GM10266 (cell line): ENCODE measurements at regions not wholly inside any gene's neighbourhood (a gene's known extent, or its start where the extent isn't known, plus 50 kb on each side); places are given as distances from the start of the nearest gene placed in this dataset.
"Not testable (repeated sequence)": the region's sequence is repeated elsewhere in the genome, so short reads cannot be mapped to it uniquely, and the experiment has no call there.

Source experiments
- DNase-seq: peaks from one replicate; pipeline ENCODE4 v3.0.0; 2012; ENCODE audit errors: extremely low spot score
- CTCF ChIP-seq: IDR thresholded peaks from 2 replicates; pipeline ENCODE4 v1.5.1; 2012; ENCODE audit warnings: mild to moderate bottlenecking, low read depth; ENCODE audit not compliant: control insufficient read depth, insufficient read depth; ENCODE audit errors: missing control alignments

GRCh38 chr14:51597261-51598001 is 54.3 kb upstream of the FRMD6 start:
- no peak for DNase-seq
- no peak for TF ChIP-seq CTCF

- DNase-seq: not testable (repeated sequence)
Measured at GRCh38 chr14:51598924-51599600, 52.6 kb upstream of the FRMD6 start.

GRCh38 chr14:51600658-51601057 is 51.1 kb upstream of the FRMD6 start:
- no peak for TF ChIP-seq CTCF
- DNase-seq: no peak
